Peyer's patch (tissue), 4 donors: ENCODE measurements at regions not wholly inside any gene's neighbourhood (a gene's known extent, or its start where the extent isn't known, plus 50 kb on each side); places are given as distances from the start of the nearest gene placed in this dataset.

Experiments
- POLR2A ChIP-seq, 2 donors: fragments of 450-650 bp; IDR thresholded peaks; one replicate each; pipeline ENCODE4 v1.5.1; 2017; ENCODE audit warnings: antibody characterized with exemption in 2 of 2, mild to moderate bottlenecking in 2 of 2, moderate library complexity in 2 of 2
- TF ChIP-seq, protein P1 (sequence below), 6 experiments: fragments of 450-650 bp in 4 of 6; fragments of 200-600 bp in 2 of 6; sonication (generic) in 1 of 6; IDR thresholded peaks; one replicate each; pipeline ENCODE4 v1.5.1; 2017 to 2019; ENCODE audit warnings: antibody characterized with exemption in 6 of 6, mild to moderate bottlenecking in 3 of 6, moderate library complexity in 1 of 6

DNA sequence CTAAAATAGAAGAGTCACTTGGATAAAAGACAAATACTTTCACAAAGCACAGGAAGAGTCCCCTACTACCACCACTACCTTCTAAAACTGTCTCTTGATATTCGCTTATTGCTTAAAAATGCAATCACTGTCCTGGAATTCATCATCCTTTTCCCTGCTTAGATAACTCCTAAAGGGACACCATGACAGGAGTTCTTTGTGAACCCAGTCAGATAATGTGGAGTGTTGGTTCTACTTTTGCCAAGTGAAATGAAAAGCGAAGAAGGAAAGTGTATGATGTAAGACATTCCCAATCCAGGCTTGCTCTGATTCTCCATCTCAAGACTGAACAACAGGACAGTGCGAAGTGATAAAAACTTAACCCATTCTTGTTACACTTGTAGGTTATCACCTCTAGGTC is 103.0 kb downstream of the MTERF1 start:
- TF ChIP-seq POLR2A (IDR thresholded peaks at IDR 0.05) = no peak
- TF ChIP-seq, protein P1, sequence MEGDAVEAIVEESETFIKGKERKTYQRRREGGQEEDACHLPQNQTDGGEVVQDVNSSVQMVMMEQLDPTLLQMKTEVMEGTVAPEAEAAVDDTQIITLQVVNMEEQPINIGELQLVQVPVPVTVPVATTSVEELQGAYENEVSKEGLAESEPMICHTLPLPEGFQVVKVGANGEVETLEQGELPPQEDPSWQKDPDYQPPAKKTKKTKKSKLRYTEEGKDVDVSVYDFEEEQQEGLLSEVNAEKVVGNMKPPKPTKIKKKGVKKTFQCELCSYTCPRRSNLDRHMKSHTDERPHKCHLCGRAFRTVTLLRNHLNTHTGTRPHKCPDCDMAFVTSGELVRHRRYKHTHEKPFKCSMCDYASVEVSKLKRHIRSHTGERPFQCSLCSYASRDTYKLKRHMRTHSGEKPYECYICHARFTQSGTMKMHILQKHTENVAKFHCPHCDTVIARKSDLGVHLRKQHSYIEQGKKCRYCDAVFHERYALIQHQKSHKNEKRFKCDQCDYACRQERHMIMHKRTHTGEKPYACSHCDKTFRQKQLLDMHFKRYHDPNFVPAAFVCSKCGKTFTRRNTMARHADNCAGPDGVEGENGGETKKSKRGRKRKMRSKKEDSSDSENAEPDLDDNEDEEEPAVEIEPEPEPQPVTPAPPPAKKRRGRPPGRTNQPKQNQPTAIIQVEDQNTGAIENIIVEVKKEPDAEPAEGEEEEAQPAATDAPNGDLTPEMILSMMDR (IDR thresholded peaks at IDR 0.05) = no peak
